ENCODE measurements at regions not wholly inside any gene's neighbourhood (a gene's known extent, or its start where the extent isn't known, plus 50 kb on each side); places are given as distances from the start of the nearest gene placed in this dataset.

- no peak for FAIRE-seq
These were observed 722.1 kb downstream of the DACH1 start for GRCh38 chr13:71144883-71145282.

DNA sequence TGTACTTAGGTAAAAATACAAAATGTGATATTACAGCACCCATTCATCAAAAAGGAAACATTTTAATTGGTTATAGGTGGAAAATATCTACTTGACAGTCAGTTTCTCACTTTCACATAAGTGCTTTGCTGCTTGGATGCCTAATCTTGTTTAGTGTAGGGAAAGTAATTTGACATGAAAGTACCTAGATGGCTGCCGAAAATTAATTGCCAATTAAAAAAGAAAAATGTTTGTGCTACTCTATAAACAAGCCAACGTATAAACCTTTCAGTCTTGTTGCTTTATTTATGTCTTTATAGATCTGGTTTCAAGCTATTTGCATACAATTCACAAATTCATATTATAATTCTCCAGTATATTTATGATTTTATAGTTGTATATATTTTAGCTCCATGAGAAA, 729.9 kb downstream of the DACH1 start:
- TF ChIP-seq, protein P1, sequence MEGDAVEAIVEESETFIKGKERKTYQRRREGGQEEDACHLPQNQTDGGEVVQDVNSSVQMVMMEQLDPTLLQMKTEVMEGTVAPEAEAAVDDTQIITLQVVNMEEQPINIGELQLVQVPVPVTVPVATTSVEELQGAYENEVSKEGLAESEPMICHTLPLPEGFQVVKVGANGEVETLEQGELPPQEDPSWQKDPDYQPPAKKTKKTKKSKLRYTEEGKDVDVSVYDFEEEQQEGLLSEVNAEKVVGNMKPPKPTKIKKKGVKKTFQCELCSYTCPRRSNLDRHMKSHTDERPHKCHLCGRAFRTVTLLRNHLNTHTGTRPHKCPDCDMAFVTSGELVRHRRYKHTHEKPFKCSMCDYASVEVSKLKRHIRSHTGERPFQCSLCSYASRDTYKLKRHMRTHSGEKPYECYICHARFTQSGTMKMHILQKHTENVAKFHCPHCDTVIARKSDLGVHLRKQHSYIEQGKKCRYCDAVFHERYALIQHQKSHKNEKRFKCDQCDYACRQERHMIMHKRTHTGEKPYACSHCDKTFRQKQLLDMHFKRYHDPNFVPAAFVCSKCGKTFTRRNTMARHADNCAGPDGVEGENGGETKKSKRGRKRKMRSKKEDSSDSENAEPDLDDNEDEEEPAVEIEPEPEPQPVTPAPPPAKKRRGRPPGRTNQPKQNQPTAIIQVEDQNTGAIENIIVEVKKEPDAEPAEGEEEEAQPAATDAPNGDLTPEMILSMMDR (optimal IDR thresholded peaks at IDR 0.05 in 1 of 3, IDR thresholded peaks at IDR 0.05 in 1 of 3, conservative IDR thresholded peaks at IDR 0.05 in 1 of 3; ENCODE audit: extremely low read depth in 1 of 3, insufficient read depth in 2 of 3, low read length in 3 of 3) = no peak
- no peak for TF ChIP-seq EZH2 (IDR thresholded peaks at IDR 0.05; ENCODE audit: low read length)
- no peaks in the 10 kb centered on the region for H3K4me1 ChIP-seq (ENCODE audit: control insufficient read depth, extremely low read depth, insufficient read depth, low read length)
- H3K27ac ChIP-seq (ENCODE audit: control insufficient read depth, insufficient read depth, low read length) = no peak overlapping the region
- no peaks in the 10 kb centered on the region for H4K20me1 ChIP-seq (ENCODE audit: control insufficient read depth, extremely low read depth, insufficient read depth, low read length)
- H3K4me3 ChIP-seq (ENCODE audit: control insufficient read depth in 2 of 3, extremely low read depth in 1 of 3, insufficient read depth in 2 of 3, low read depth in 1 of 3, low read length in 3 of 3) = no peak overlapping the region
- H3K36me3 ChIP-seq (ENCODE audit: control insufficient read depth in 2 of 2, extremely low read depth in 1 of 2, insufficient read depth in 2 of 2, low read length in 2 of 2) = no peaks in the 10 kb centered on the region
- FAIRE-seq = no peak
- no peaks in the 10 kb centered on the region for H3K9me1 ChIP-seq (ENCODE audit: control insufficient read depth, extremely low read depth, insufficient read depth, low read length)
- H2AFZ ChIP-seq (ENCODE audit: control insufficient read depth, low read length) = no peak overlapping the region
- no peak overlapping the region for H3K4me2 ChIP-seq (ENCODE audit: control insufficient read depth, extremely low read depth, insufficient read depth, low read depth, low read length)
- DNase-seq (ENCODE audit: low read depth, low spot score) = no peak
- H3K27me3 ChIP-seq (ENCODE audit: control insufficient read depth, extremely low read depth, insufficient read depth, low read length) = no peaks in the 10 kb centered on the region
- dilution Hi-C loops (cut with MboI; ENCODE audit: extremely low pct_ligation_motif_present, low sequenced_read_pairs) = no loop called here
- no peaks in the 10 kb centered on the region for H3K9me3 ChIP-seq (ENCODE audit: control insufficient read depth, low read depth, low read length)
- no peak overlapping the region for H3K9ac ChIP-seq (ENCODE audit: control insufficient read depth, extremely low read depth, insufficient read depth, low read length)
- H3K79me2 ChIP-seq (ENCODE audit: control insufficient read depth, insufficient read depth, low read length) = no peaks in the 10 kb centered on the region

More at GRCh38 chr13:71144883-71145282, 722.1 kb downstream of the DACH1 start:
- no peak for DNase-seq (ENCODE audit: low read depth, low spot score)
- Histone ChIP-seq H3K79me2 (ENCODE audit: control insufficient read depth, insufficient read depth, low read length) (no peaks in the 10 kb centered on the region), H3K4me1 (ENCODE audit: control insufficient read depth, extremely low read depth, insufficient read depth, low read length) (no peaks in the 10 kb centered on the region), H3K9me3 (ENCODE audit: control insufficient read depth, low read depth, low read length) (no peaks in the 10 kb centered on the region), H3K4me2 (ENCODE audit: control insufficient read depth, extremely low read depth, insufficient read depth, low read depth, low read length) (no peak overlapping the region), H3K4me3 (ENCODE audit: control insufficient read depth in 2 of 3, extremely low read depth in 1 of 3, insufficient read depth in 2 of 3, low read depth in 1 of 3, low read length in 3 of 3) (no peak overlapping the region), H2AFZ (ENCODE audit: control insufficient read depth, low read length) (no peak overlapping the region), H3K36me3 (ENCODE audit: control insufficient read depth in 2 of 2, extremely low read depth in 1 of 2, insufficient read depth in 2 of 2, low read length in 2 of 2) (no peaks in the 10 kb centered on the region), H3K9ac (ENCODE audit: control insufficient read depth, extremely low read depth, insufficient read depth, low read length) (no peak overlapping the region), H3K9me1 (ENCODE audit: control insufficient read depth, extremely low read depth, insufficient read depth, low read length) (no peaks in the 10 kb centered on the region), H3K27me3 (ENCODE audit: control insufficient read depth, extremely low read depth, insufficient read depth, low read length) (no peaks in the 10 kb centered on the region), H3K27ac (ENCODE audit: control insufficient read depth, insufficient read depth, low read length) (no peak overlapping the region), H4K20me1 (ENCODE audit: control insufficient read depth, extremely low read depth, insufficient read depth, low read length) (no peaks in the 10 kb centered on the region)
- dilution Hi-C loops (cut with MboI; ENCODE audit: extremely low pct_ligation_motif_present, low sequenced_read_pairs) = no loop called here
- no peak for TF ChIP-seq EZH2 (IDR thresholded peaks at IDR 0.05; ENCODE audit: low read length)
- TF ChIP-seq, protein P1 (optimal IDR thresholded peaks at IDR 0.05 in 1 of 3, IDR thresholded peaks at IDR 0.05 in 1 of 3, conservative IDR thresholded peaks at IDR 0.05 in 1 of 3; ENCODE audit: extremely low read depth in 1 of 3, insufficient read depth in 2 of 3, low read length in 3 of 3) = no peak
